Stromal cell of bone marrow (primary cell): ENCODE measurements at regions not wholly inside any gene's neighbourhood (a gene's known extent, or its start where the extent isn't known, plus 50 kb on each side); places are given as distances from the start of the nearest gene placed in this dataset.

ENCODE experiments used
- DNase-seq: peaks from one replicate; pipeline ENCODE4 v3.0.0-alpha.2; 2012; ENCODE audit warnings: low read depth

DNA sequence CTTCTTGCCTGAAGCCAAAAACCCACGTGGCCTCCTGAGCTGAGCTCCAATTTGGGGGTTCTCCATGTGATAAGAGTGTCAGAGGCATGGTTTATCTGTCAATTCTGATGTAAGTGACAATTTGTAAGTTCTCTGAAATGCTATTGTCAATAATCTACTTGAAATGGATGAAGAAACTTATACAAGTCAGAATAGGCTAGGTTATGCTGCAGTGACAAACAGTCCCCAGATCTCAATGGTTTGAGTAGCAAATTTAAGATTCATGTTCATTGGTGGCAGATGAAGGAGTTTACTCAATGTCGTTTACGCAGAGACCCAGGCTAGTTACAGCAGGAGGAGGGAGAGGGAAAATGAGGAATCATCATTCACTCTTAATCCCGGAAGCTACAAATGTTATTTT, 352.4 kb downstream of the KIF16B start:
- DNase-seq: no peak

DNA sequence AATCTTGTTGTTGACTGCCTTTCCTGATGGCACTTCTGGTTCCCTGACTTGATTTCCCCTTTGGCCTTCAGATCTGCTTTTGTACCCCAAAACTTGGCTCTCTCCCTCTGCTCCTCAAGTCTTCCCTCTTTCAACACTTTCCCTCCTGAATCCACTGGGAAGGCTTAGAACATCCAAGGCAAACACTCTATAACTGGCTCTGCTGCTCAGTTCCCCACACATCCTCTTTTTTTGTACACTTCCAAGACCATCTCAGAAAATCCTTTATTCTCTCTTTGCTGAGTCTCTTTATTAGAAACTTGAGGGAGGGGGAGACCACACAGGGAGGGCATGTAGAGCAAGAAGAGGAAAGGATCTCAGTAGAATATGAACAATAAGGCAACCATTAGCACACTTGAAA, 354.1 kb downstream of the KIF16B start:
- DNase-seq: no peak

DNA sequence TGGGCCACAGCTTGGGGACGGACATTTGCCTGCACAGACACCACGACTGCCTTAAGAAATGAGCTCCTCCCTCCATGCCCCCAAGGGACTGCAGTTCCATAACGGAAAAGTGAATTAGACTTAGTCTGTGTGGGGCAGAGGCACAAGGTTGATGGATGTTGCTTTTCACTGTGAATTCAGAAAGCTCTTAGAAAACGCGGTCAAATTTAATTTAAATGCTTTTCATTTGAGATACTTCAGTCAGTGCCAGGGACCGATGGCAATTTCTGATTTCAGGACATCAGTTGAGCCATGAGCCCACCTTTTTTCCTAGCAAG, 356.4 kb downstream of the KIF16B start:
- DNase-seq: no peak

DNA sequence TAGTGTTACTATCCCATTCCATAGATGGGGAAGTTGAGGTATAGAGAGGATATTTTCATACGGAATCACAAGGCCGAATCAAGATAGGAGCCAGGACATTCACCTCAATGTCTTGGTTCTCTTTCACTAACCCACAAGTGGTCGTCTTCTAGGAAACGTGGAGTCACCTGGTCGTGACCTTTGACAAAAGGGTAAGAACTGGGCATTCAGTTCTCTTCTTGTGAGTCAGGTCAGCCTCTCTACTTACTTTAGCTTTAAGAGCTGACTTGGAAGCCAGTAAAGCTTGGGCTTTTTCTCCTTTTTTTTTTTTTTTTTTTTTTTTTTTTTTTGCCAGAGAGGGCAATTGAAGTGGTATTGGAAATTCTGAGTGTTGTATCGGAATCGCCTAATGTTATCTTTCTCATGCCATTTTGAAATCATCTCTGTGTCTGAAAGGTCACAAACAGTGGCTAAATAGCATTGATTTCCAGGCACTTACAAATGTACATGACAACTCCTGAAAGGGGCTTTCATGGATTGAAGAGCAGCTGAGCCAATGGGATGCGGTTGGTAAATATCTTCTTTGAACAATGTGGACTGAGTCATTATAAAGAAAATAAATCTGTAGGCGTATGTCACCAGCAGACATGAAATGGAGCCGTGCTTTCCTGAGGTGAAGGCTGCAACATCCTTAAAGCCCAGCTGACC, 356.9 kb downstream of the KIF16B start:
- no peak for DNase-seq

DNA sequence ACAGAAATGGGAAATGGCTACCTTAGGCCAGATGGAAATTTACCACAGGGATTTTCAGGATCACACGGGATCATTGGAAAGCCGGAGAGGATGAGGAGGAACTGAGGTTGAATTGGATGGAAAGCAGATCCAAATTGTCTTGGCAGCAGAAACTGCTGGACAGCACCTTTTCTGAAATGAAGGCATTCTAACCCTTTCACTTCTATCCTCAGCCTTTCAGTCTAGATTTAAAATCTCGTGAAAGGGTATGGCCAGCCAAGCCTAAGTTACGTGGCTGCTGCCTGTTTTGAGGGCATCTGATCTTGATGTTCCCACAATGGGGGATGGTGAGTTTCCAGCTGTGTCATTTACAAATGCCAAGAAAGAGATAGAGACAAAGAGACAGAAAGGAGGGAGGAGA, 358.2 kb downstream of the KIF16B start:
- DNase-seq: no peak

DNA sequence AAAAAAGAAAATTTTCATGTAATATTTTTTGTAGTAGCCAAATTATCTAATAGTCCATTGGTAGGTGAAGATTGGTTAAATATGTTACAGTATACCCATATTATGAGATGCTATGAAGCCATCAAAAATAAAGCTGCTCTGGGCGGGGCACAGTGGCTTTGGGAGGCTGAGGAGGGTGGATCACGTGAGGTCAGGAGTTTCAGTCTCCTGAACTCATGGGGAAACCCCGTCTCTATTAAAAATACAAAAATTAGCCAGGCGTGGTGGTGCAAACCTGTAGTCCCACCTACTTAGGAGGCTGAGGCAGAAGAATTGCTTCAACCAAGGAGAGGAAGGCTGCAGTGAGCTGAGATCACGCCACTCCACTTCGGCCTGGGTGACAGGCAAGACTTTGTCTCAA, 360.5 kb downstream of the KIF16B start:
- no peak for DNase-seq

DNA sequence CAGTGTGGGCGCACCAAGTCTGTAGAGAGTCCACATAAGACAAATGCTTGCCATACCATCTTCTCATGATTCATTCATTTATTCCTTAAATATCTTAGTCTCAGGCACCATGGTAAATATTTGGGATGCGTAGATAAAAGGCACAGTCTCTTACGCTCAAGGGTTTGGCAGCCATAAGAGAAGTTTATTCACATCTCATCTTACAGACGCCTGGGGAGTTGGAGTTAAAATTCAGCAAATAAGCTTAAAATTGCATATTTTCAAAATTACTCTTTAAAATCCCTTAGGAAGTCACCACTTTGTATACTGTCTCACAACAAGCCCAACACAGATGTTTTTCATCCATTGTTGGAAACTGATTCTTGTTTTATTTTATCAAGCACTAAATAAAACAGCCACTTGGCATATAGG, 363.3 kb downstream of the KIF16B start:
- DNase-seq: peak; percentile 28

DNA sequence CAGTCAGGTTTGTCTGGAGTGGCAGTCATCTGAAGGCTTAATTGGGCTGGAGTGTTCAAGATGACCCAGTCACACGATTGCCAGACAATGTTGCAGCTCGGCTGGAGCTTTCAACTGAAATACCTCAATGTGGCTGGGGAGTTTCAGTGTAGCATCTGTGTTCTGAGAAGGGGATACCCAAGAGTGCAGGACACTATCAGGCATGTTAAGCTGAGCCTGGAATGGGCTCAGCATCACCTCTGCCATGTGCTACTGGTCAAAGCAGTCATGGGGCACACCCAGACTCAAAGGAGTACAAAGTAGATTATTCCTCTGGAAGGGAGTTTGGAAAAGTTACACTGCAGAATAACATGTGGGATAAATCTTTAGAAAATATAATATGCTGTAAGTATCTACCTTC, 363.9 kb downstream of the KIF16B start:
- DNase-seq: no peak

DNA sequence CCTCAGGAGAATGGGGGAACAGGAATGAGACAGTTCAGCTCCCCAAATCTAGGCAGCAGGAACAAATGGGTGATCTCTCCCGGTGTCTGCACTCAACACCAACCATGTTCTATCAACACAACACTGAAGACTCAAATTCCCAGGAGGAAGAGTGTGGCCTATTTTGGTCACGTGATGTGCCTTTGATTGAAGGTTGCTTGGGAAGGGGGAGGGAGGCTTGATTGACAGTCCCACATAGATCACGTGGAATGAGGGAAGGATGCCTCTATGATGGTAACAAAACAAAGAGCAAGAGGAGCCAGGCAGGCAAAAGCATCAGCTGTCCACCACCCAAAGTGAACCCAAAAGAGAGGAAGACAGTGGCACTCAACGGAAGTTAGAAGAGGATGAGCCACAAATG, 364.8 kb downstream of the KIF16B start:
- no peak for DNase-seq

DNA sequence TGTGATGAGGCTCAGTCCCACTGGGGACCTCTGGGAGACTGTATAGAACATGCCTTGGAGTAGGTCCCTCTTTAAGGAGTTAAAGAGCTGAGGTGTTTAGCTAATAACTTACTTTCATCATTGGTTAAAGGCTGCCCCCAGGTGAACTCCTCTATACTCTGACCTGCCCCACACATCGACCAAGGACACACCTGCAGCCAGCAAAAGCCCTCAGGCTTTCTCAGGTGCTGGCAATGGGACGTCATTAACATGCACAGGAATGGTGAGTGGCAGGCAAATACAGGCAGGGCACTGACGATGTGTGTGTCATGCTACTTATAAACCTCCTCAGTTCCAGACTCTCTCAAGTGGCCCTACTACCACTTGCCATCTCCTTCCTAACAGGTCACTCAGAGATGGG, 366.4 kb downstream of the KIF16B start:
- DNase-seq: no peak

DNA sequence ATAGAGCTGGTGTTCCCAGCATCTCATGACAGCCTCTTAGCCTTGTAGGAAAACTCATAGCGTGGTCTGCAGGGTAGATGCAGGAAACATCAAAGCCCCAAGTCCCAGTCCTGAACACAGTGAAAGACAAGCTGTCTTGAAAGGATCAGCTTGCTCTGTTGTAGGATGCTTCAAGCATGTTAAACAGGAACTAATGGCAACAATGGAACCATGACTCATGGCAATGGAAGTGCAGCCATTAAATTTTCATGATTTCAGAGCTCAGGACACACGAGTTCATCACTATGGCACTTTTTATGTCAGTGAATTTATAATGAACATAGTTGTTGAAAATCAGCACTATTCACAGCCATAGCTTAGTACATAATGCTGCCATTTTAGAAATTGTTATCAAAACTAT, 367.7 kb downstream of the KIF16B start:
- DNase-seq: no peak

DNA sequence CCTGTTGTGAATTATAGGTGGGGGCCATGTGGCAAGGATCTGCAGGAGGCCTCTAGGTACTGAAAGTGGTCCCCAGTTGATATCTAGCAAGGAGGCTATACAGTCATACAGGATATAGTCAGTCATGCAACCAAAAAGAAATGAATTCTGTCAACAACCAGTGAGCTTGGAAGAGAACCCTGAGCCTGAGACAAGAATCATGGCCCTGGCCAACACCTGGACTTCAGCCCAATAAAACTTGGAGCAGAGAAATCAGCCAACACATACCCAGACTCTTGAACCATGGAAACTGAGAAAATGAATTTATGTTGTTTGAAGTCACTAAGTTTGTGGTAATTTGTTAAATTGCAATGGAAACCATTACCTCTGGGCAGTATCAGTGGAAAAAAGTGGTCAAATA, 370.2 kb downstream of the KIF16B start:
- DNase-seq: no peak

DNA sequence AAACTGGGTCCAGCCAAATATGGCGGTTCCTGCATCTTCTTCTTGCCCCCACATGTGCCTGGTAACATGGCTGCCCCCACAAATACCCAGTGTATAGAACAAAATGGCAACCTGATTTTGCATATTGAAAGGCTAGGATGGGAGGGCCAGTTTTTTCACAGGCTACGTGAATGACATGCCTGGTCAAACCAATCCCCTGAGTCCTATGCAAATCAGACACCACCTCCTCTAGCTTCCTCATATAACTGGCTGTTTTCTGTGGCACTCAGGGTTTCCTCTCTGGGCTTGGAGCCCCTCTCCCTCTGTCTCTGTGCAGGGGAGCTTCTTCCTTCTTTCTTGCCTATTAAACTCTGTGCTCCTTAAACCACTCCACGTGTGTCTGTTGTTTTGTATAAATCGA, 372.1 kb downstream of the KIF16B start:
- DNase-seq: no peak

DNA sequence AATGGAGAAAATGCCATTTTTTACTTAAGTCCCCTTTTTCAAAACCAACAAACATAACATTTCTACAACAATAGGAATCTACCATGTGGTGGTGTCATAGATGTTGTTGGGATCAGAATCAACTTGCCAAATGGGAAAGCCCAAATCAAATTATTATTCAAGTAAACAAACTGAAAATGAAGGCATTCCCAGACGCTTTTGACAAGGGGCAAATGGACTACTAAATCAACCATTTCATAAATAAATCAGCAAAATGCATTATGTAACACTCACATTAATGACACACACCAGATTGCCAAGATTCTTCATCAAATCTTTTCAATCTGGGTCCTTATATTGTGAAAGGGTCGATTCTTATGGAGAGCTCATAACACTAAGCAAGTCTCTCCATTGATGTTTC, 375.6 kb downstream of the KIF16B start:
- DNase-seq: no peak

DNA sequence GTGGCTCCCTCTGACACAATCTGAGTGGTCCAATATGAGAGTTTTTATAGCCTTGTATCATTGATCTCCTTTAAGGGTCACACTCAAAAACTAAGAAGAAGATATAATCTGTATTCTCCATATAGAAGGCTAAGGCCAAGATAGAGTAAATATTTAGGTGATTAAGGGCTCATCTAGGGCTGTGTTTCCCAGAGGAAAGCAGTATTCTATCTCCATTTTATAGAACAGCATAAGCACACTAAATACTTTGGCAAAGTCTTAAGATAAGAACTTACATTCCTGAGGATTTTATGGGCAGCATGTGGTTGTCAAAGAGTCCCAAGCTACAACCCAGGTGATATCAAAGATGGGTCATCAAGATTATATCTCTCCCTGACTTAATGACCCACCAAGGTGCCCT, 377.6 kb downstream of the KIF16B start:
- no peak for DNase-seq

DNA sequence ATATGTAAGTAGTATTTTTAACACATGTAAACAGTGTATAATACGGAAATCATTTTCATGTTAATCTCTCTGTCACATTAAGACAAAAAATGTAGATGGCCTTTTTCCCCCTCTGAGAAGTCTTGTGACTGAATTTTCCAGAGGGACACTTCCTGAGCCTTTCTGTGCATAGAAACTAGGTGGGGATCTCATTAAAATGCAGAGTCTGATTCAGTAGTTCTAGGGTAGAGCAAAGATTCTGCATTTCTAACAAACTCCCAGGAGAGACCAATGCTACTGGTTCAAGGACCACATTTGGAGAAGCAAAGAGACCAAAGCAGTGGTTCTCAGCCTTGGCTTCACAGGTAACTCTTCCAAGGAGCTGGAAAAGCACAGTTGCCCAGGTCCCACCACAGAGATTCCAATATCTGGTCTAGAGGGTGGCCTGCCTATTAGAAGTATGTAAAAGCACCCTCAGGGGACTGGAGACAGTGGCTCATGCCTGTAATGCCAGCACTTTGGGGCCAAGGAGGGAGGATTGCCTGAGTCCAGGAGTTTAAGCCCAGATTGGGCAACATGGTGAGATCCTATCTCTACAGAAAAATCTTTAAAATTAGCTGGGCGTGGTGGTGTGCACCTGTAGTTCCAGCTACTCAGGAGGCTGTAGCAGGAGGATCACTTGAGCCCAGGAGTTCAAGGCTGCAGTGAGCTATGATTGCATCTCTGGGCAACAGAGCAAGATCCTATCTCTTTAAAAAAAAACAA, 378.5 kb downstream of the KIF16B start:
- no peak for DNase-seq

DNA sequence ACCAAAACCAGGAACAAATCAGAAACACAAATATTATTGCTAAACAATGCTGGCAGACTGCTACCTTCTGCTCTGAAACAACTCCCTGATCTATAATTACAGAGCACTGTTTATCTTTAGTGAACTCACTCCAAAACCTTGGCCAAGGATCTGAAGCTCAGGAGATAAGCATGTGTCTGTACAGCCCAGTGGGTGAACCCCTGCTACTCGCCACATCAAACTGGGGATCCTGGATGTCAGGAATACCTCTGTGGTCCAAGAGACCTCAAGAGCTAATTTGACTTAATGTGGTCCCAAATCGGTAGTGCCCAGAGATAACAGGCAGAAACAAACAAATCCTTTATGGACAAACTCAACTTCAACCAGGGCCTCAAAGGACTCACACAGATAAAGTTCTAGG, 381.8 kb downstream of the KIF16B start:
- DNase-seq: no peak

DNA sequence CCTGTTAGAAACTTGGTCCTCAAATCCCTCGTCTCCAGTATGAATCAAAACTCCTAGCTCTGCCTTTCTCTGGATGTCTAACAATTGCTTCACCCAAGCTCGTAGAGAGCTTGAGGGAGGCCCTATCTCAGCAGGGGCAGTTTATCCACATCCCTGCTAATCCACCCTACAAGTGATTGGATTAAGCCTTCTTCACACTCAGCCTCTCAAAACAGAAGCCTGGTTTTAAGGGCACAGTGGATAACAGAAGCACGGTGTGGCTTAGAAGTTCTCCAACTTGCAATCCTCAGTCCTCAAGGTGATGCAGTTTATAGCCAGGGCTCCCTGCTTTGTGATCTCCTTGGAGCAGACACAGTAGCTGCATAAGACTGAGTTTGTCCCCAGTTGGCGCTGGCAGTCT, 383.9 kb downstream of the KIF16B start:
- DNase-seq: no peak

DNA sequence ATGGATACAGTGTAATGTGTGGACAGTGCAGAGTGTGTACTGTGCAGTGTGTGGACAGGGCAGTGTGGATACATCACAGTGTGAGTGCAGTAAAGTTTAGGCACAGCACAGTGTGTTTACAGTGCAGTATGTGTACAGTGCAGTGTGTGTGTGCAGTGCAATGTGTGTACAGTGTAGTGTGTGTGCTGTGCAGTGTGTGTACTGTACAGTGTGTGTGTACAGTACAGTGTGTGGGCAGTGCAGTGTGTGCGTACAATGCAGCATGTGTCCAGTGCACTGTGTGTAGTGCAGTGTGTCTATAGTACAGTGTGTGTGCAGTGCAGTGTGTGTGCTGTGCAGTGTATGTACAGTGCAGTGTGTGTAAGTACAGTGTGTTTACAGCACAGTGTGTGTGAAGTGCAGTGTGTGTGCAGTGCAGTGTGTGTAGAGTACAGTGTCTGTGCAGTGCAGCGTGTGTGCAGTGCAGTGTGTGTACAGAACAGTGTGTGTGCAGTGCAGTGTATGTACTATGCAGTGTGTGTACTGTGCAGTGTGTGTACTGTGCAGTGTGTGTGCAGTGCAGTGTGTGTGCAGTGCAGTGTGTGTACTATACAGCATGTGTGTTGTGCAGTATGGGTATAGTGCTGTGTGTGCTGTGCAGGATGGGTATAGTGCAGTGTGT, 385.2 kb downstream of the KIF16B start:
- no peak for DNase-seq

DNA sequence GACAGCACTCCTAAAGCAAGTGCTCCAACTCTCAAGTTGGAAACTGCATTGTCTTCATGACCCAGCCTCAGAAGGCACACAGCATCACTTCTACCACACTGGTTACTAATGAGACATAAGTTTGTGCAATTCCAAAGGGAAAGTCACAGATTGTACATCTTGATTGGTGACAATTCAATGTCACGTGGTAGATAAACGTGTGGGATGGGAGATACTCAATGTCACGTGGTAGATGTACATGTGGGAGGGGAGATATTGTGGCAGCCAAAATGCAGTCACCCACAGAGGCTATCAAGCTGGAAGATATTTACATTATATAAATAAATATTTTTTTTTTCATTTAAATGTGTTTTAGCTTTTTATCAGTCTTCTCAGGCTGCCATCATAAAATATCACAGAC, 393.3 kb downstream of the KIF16B start:
- no peak for DNase-seq

DNA sequence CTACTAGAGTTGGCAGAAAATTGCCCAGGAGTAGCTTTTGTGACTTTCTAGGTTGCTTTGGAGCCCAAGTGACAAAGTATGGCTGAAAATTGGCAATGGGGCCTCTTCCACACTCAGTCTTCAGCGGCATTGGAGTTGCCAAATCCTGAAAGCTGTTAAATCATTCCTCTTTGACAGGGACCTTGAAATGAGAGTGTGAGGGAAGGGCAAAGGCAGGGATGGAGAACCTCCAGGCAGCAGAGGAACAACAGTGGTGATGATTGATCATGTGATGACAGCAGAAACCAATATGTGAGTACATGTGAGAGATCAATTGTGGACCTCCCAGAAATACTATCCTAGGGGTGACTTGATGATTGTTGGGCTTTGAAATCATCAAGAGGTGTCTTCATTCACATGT, 393.9 kb downstream of the KIF16B start:
- DNase-seq: no peak

DNA sequence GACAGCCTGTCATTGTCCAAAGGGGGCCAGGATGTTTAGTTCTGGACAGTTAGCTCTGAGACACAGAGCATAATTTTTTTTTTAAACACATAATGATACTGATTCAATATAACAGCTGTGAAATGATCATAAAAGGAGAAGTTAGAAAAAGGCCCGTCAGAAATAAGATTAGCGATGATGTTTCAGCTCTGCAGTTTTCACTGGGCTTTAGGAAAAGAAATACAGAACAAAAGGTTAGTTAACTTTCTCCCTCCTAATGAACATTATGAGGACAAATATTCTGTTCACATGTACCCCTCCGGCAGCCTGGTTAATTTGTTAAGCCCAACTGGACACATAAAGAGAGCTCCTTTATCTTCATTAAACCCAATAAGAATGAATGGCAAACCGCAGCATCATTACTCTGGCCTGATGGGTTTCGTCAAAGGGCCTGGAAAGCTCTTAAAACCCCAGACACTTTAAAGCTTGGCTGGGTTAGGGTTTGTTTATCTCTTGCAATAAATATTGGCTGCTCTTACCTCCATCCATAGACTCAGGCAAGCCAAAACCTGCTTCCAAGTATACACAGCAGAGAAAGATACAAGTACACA, 394.6 kb downstream of the KIF16B start:
- DNase-seq: no peak

DNA sequence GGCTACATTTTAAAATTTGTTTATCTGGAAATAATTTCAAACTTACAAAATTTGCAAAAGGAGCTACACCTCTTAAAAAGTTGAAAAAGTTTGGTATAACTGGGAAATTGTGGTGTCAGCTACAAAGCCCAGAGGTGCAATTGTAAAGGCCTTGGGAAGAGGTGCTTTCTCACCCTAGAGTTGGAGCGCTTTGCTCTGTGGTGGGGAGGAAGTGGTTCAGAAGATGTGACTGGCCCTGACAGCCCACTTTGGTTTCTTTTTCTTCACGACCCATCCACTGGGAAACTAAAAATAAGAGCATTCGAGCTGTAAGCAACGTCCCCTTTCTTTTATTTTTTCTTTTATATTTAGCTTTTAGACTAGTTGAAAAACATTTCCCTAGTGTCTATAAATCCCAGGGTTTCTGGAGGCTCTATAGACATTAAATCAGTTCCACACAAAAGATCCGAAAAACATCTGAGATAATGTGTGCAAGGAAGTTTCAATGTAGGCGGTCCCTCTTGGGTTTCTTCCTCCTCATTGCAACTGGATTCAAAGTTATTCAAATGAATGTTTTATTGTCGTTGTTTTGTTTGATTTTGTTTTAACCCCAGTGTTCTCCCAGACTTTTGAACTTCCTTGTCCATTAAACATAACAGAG, 397.8 kb downstream of the KIF16B start:
- no peak for DNase-seq
